Testis (tissue), 2 donors: ENCODE measurements at regions not wholly inside any gene's neighbourhood (a gene's known extent, or its start where the extent isn't known, plus 50 kb on each side); places are given as distances from the start of the nearest gene placed in this dataset.

Experiments used
- CTCF ChIP-seq, 3 experiments: fragments of 450-650 bp in 2 of 3; fragments of 200-600 bp in 1 of 3; sonication (generic) in 1 of 3; IDR thresholded peaks; one replicate each; pipeline ENCODE4 v1.5.1; 2016 to 2019; ENCODE audit warnings: antibody characterized with exemption in 3 of 3, mild to moderate bottlenecking in 2 of 3, moderate library complexity in 1 of 3
- POLR2A ChIP-seq: fragments of 450-650 bp; IDR thresholded peaks from one replicate; pipeline ENCODE4 v1.6.1; 2017; ENCODE audit warnings: antibody characterized with exemption, mild to moderate bottlenecking, moderate library complexity

DNA sequence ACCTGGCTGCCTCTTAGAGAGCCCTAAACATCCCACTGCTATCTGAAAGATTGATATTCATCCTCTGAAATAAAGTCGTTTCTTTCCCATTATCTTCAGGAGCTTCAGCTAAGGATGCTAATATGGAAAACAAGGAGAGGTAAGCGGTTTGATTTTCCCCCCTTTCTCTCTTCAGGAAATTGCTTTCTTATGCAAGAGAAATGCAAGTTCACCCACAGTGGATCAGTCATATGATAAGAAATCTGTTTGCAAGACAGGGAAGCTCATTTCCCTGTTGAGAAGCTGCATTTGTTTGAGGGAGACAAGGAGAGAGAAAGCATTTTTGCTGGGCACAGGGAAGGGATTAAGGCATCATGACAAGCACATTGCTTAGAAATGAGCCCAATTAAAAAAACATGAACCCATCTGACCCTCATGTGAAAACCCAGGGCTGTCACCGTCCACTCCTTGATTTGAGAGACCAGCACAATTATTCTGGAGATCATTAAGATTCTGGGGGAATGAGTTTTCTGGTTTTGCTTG is 53.7 kb upstream of the BOD1 start:
- TF ChIP-seq CTCF (IDR thresholded peaks at IDR 0.05) (no peak), POLR2A (no peak)
